ENCODE measurements at regions not wholly inside any gene's neighbourhood (a gene's known extent, or its start where the extent isn't known, plus 50 kb on each side); places are given as distances from the start of the nearest gene placed in this dataset.

DNA sequence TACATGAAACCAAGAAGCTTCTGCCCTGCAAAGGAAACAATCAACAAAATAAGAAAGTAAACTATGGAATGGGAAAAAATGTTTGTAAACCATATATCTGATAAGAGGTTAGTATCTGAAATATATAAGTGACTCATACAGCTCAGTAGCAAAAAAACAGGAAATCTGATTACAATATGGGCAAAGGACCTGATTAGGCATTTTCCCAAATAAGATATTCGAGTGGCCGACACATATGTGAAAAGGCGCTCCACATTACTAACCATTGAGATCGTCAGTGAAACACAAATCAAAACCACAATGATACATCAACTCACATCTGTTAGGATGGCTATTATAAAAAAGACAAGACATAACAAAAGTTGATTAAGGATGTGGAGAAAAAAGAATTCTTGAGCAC, 2818.6 kb upstream of the PCDH20 start:
- no peak for TF ChIP-seq EZH2phosphoT487 (IDR thresholded peaks at IDR 0.05; ENCODE audit: unreplicated experiment)
- TF ChIP-seq, protein P1, sequence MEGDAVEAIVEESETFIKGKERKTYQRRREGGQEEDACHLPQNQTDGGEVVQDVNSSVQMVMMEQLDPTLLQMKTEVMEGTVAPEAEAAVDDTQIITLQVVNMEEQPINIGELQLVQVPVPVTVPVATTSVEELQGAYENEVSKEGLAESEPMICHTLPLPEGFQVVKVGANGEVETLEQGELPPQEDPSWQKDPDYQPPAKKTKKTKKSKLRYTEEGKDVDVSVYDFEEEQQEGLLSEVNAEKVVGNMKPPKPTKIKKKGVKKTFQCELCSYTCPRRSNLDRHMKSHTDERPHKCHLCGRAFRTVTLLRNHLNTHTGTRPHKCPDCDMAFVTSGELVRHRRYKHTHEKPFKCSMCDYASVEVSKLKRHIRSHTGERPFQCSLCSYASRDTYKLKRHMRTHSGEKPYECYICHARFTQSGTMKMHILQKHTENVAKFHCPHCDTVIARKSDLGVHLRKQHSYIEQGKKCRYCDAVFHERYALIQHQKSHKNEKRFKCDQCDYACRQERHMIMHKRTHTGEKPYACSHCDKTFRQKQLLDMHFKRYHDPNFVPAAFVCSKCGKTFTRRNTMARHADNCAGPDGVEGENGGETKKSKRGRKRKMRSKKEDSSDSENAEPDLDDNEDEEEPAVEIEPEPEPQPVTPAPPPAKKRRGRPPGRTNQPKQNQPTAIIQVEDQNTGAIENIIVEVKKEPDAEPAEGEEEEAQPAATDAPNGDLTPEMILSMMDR (conservative IDR thresholded peaks at IDR 0.05; ENCODE audit: low read depth in 2 of 2): no peak
- no peak for TF ChIP-seq REST (IDR thresholded peaks at IDR 0.05; ENCODE audit: unreplicated experiment)
- no peak for TF ChIP-seq POLR2AphosphoS5 (IDR thresholded peaks at IDR 0.05; ENCODE audit: low read depth)
- TF ChIP-seq ETS1 (IDR thresholded peaks at IDR 0.05): no peak
- no peak for TF ChIP-seq CREB1 (CRISPR knock-in tag; IDR thresholded peaks at IDR 0.05; ENCODE audit: low read depth)
- TF ChIP-seq ZNF462 (CRISPR knock-in tag; IDR thresholded peaks at IDR 0.05): no peak
- no peak for TF ChIP-seq JUNB (IDR thresholded peaks at IDR 0.05; ENCODE audit: unreplicated experiment)
- TF ChIP-seq EZH2 (IDR thresholded peaks at IDR 0.05; ENCODE audit: low read depth, unreplicated experiment): no peak
- TF ChIP-seq STAT1 (IDR thresholded peaks at IDR 0.05; ENCODE audit: unreplicated experiment): no peak
- no peak for TF ChIP-seq ZNF114 (CRISPR knock-in tag; IDR thresholded peaks at IDR 0.05)

Measured in GM23338 (cell line).